ENCODE measurements at regions not wholly inside any gene's neighbourhood (a gene's known extent, or its start where the extent isn't known, plus 50 kb on each side); places are given as distances from the start of the nearest gene placed in this dataset.

DNA sequence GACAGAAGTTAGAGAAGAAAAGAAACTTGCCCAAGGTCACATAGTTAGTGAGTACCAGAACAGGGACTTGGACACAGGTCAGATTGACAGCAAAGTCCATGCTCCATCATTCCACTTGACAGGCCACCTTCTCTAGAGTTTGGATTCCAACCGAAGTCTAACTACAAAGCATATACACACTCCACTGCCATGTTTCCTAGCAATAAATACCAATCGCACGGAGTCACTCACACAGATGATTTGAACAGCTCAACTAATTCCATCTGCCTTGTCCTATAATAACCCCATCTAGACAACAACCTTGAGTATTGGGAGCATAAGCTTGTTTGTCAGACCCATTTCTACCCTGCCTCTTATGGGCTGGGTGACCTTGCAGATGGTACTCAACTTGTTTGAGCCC lies 334.6 kb upstream of the MGAT5 start:
- TF ChIP-seq CSDC2 (CRISPR knock-in tag; IDR thresholded peaks at IDR 0.05) (no peak), PPARA (CRISPR knock-in tag; IDR thresholded peaks at IDR 0.05; ENCODE audit: borderline replicate concordance) (no peak), BACH2 (CRISPR knock-in tag; IDR thresholded peaks at IDR 0.05; ENCODE audit: borderline replicate concordance) (no peak), ZC3H10 (CRISPR knock-in tag; IDR thresholded peaks at IDR 0.05) (no peak), ZNF565 (CRISPR knock-in tag; conservative IDR thresholded peaks at IDR 0.05; ENCODE audit: low read depth) (no peak), ARNTL (CRISPR knock-in tag; IDR thresholded peaks at IDR 0.05; ENCODE audit: borderline replicate concordance, low read depth) (no peak), SNAI2 (CRISPR knock-in tag; IDR thresholded peaks at IDR 0.05) (no peak), ZNF8 (CRISPR knock-in tag; IDR thresholded peaks at IDR 0.05) (no peak), ESRRG (CRISPR knock-in tag; IDR thresholded peaks at IDR 0.05) (no peak), RARB (CRISPR knock-in tag; IDR thresholded peaks at IDR 0.05) (no peak)
- TF ChIP-seq, protein P1, sequence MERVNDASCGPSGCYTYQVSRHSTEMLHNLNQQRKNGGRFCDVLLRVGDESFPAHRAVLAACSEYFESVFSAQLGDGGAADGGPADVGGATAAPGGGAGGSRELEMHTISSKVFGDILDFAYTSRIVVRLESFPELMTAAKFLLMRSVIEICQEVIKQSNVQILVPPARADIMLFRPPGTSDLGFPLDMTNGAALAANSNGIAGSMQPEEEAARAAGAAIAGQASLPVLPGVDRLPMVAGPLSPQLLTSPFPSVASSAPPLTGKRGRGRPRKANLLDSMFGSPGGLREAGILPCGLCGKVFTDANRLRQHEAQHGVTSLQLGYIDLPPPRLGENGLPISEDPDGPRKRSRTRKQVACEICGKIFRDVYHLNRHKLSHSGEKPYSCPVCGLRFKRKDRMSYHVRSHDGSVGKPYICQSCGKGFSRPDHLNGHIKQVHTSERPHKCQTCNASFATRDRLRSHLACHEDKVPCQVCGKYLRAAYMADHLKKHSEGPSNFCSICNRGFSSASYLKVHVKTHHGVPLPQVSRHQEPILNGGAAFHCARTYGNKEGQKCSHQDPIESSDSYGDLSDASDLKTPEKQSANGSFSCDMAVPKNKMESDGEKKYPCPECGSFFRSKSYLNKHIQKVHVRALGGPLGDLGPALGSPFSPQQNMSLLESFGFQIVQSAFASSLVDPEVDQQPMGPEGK (CRISPR knock-in tag; IDR thresholded peaks at IDR 0.05; ENCODE audit: borderline replicate concordance): no peak
- TF ChIP-seq, protein P2, sequence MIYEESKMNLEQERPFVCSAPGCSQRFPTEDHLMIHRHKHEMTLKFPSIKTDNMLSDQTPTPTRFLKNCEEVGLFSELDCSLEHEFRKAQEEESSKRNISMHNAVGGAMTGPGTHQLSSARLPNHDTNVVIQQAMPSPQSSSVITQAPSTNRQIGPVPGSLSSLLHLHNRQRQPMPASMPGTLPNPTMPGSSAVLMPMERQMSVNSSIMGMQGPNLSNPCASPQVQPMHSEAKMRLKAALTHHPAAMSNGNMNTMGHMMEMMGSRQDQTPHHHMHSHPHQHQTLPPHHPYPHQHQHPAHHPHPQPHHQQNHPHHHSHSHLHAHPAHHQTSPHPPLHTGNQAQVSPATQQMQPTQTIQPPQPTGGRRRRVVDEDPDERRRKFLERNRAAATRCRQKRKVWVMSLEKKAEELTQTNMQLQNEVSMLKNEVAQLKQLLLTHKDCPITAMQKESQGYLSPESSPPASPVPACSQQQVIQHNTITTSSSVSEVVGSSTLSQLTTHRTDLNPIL (CRISPR knock-in tag; IDR thresholded peaks at IDR 0.05; ENCODE audit: low read depth): no peak
- TF ChIP-seq, protein P3, sequence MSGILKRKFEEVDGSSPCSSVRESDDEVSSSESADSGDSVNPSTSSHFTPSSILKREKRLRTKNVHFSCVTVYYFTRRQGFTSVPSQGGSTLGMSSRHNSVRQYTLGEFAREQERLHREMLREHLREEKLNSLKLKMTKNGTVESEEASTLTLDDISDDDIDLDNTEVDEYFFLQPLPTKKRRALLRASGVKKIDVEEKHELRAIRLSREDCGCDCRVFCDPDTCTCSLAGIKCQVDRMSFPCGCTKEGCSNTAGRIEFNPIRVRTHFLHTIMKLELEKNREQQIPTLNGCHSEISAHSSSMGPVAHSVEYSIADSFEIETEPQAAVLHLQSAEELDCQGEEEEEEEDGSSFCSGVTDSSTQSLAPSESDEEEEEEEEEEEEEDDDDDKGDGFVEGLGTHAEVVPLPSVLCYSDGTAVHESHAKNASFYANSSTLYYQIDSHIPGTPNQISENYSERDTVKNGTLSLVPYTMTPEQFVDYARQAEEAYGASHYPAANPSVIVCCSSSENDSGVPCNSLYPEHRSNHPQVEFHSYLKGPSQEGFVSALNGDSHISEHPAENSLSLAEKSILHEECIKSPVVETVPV (CRISPR knock-in tag; IDR thresholded peaks at IDR 0.05): no peak
- ATAC-seq: no peak

DNA sequence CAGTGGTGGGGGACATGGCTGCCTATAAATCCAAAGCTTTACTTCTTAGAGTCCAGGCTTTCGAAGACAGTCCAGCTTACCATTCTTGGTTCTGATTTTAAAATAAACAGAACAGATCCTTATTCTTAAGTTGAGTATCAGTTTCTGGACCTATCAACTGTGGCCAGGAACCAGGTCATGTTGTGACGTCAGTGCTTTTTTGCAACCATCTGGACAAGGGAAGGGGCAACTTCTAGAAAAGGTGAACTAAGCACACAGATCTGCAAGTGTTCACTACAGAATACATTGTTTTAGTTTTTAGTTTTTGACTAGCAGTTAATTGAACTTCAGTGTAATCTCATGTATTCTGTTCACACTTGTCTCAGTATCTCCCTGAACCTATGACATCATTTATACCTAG lies 326.0 kb upstream of the MGAT5 start:
- TF ChIP-seq ZNF70 (CRISPR knock-in tag; IDR thresholded peaks at IDR 0.05) (no peak), ZC3H10 (CRISPR knock-in tag; IDR thresholded peaks at IDR 0.05) (no peak), ARNTL (CRISPR knock-in tag; IDR thresholded peaks at IDR 0.05; ENCODE audit: borderline replicate concordance, low read depth) (no peak), PPARA (CRISPR knock-in tag; IDR thresholded peaks at IDR 0.05; ENCODE audit: borderline replicate concordance) (no peak), ZFP30 (CRISPR knock-in tag; IDR thresholded peaks at IDR 0.05) (no peak), BACH2 (CRISPR knock-in tag; IDR thresholded peaks at IDR 0.05; ENCODE audit: borderline replicate concordance) (no peak), ESRRG (CRISPR knock-in tag; IDR thresholded peaks at IDR 0.05) (no peak)
- TF ChIP-seq, protein P1 (CRISPR knock-in tag; IDR thresholded peaks at IDR 0.05; ENCODE audit: borderline replicate concordance): no peak
- TF ChIP-seq, protein P4, sequence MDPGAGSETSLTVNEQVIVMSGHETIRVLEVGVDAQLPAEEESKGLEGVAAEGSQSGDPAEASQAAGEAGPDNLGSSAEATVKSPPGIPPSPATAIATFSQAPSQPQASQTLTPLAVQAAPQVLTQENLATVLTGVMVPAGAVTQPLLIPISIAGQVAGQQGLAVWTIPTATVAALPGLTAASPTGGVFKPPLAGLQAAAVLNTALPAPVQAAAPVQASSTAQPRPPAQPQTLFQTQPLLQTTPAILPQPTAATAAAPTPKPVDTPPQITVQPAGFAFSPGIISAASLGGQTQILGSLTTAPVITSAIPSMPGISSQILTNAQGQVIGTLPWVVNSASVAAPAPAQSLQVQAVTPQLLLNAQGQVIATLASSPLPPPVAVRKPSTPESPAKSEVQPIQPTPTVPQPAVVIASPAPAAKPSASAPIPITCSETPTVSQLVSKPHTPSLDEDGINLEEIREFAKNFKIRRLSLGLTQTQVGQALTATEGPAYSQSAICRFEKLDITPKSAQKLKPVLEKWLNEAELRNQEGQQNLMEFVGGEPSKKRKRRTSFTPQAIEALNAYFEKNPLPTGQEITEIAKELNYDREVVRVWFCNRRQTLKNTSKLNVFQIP (CRISPR knock-in tag; IDR thresholded peaks at IDR 0.05; ENCODE audit: borderline replicate concordance, low read depth): no peak
- ATAC-seq: no peak

DNA sequence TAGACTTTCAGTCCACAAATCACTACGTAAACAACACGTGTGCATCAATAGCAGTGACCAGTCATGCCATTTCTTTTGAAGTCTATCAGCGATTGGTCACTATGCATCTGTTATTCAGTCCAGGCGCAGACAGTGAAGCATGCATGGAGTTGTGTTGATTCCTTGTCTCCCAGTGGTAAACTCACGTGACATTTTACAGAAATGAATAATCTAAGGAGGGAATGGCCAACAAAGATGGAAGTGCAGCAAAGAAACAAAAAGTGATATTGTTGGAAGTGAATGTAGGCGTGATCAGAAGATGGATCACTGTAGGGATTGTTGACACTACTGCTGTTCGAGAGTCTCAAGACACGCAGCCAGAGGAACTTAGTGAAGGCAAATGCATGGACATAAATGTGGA lies 317.8 kb upstream of the MGAT5 start:
- ATAC-seq: no peak
- TF ChIP-seq RARB (CRISPR knock-in tag; IDR thresholded peaks at IDR 0.05): no peak

DNA sequence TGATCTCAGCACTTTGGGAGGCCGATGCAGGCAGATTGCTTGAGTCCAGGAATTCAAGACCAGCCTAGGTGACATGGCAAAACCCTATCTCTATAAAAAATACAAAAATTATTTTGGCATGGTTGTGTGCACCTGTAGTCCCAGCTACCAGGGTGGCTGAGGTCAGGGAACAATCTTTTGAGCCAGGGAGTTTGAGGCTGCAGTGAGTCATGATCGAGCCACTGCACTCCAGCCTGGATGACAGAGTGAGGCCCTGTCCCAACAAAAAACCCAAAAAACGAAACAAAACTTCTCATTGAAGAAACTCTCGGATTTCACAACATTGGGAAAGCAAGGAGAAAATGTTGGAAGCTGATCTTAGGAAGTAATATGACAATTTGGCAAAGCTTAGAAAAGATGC lies 317.3 kb upstream of the MGAT5 start:
- ATAC-seq: no peak
- TF ChIP-seq ZFP3 (CRISPR knock-in tag; IDR thresholded peaks at IDR 0.05) (no peak), ESRRG (CRISPR knock-in tag; IDR thresholded peaks at IDR 0.05) (no peak), ISL1 (CRISPR knock-in tag; IDR thresholded peaks at IDR 0.05) (no peak), ZNF565 (CRISPR knock-in tag; conservative IDR thresholded peaks at IDR 0.05; ENCODE audit: low read depth) (no peak), ARNTL (CRISPR knock-in tag; IDR thresholded peaks at IDR 0.05; ENCODE audit: borderline replicate concordance, low read depth) (no peak), SNAI2 (CRISPR knock-in tag; IDR thresholded peaks at IDR 0.05) (no peak), PPARA (CRISPR knock-in tag; IDR thresholded peaks at IDR 0.05; ENCODE audit: borderline replicate concordance) (no peak), CSDC2 (CRISPR knock-in tag; IDR thresholded peaks at IDR 0.05) (no peak), GLIS3 (CRISPR knock-in tag; IDR thresholded peaks at IDR 0.05) (no peak), ZNF8 (CRISPR knock-in tag; IDR thresholded peaks at IDR 0.05) (no peak)
- TF ChIP-seq, protein P3 (CRISPR knock-in tag; IDR thresholded peaks at IDR 0.05): no peak
- TF ChIP-seq, protein P4 (CRISPR knock-in tag; IDR thresholded peaks at IDR 0.05; ENCODE audit: borderline replicate concordance, low read depth): no peak
- TF ChIP-seq, protein P5, sequence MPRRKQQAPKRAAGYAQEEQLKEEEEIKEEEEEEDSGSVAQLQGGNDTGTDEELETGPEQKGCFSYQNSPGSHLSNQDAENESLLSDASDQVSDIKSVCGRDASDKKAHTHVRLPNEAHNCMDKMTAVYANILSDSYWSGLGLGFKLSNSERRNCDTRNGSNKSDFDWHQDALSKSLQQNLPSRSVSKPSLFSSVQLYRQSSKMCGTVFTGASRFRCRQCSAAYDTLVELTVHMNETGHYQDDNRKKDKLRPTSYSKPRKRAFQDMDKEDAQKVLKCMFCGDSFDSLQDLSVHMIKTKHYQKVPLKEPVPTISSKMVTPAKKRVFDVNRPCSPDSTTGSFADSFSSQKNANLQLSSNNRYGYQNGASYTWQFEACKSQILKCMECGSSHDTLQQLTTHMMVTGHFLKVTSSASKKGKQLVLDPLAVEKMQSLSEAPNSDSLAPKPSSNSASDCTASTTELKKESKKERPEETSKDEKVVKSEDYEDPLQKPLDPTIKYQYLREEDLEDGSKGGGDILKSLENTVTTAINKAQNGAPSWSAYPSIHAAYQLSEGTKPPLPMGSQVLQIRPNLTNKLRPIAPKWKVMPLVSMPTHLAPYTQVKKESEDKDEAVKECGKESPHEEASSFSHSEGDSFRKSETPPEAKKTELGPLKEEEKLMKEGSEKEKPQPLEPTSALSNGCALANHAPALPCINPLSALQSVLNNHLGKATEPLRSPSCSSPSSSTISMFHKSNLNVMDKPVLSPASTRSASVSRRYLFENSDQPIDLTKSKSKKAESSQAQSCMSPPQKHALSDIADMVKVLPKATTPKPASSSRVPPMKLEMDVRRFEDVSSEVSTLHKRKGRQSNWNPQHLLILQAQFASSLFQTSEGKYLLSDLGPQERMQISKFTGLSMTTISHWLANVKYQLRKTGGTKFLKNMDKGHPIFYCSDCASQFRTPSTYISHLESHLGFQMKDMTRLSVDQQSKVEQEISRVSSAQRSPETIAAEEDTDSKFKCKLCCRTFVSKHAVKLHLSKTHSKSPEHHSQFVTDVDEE (CRISPR knock-in tag; IDR thresholded peaks at IDR 0.05): no peak

Measured in SK-N-SH treated with all-trans-retinoic acid at 6 μM for 48 hours (cell line).